ENCODE measurements at regions not wholly inside any gene's neighbourhood (a gene's known extent, or its start where the extent isn't known, plus 50 kb on each side); places are given as distances from the start of the nearest gene placed in this dataset.

DNA sequence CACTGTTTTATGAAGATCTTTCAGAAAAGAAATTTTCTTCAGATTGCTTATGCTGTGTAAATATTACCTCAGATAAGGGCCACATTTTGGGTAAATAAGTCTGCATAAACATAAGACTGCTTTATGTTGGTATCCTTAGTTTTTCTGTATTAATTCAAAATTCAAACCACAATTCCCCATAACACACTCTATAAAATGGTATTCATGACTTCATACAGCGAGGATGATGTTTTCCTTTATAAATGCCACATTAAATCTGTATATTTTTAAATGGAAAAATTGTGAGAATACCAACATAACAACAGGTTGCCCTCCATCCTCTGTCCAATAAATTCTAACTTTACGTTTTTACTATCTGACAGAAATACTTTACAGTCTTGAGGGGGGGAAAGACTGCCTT is 248.7 kb upstream of the CXADR start:
- TF ChIP-seq CTCF (IDR thresholded peaks at IDR 0.05) (no peak), POLR2A (IDR thresholded peaks at IDR 0.05) (no peak), POLR2AphosphoS5 (IDR thresholded peaks at IDR 0.05) (no peak)

Data from prostate gland (tissue), 2 donors.